Dedifferentiated amniotic fluid mesenchymal stem cell (primary cell): ENCODE measurements at regions not wholly inside any gene's neighbourhood (a gene's known extent, or its start where the extent isn't known, plus 50 kb on each side); places are given as distances from the start of the nearest gene placed in this dataset.
A peak's percentile ranks its signal among the peaks of the same experiment; 100 is the strongest.

ENCODE experiments used
- DNase-seq: peaks from one replicate; pipeline ENCODE4 v3.0.0-alpha.2; 2016; ENCODE audit errors: extremely low spot score

DNA sequence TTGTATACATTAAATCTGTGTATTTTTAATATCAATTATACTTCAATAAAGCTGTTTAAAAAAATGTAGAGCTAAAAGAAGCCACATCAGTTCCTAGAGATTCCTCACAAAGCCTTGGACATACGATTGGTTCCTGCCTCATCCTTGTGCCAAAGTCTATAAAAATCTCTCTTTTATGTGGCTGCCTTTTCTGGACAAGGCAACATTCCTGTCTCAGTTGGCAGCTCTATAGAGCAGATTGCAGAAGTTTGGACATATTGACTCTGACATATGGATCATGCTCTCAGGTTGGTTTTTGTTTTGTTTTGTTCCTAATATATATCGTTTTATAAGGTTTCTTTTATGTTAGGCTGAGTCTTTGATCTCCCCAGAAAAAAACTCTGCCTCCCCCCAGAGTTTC, 148.9 kb downstream of the MAFB start:
- no peak for DNase-seq

DNA sequence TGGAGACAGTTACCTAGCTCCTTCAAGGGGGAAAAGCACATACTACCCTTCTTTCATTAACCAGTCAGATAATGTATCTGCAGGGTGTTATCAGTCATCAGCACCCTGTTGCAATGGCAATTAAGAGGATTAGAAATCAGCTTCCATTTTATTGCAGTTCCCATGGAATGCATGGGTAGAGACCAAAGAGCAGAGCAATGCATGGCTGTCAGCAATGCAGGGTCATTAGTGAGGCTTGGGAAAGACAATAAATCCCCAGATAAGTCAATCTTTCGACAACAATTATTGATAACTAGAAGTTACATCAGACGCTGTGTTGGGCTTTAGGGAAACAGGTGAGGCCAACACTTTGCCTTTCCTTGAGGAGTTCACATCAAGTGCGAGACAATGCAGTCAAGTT, 150.9 kb downstream of the MAFB start:
- no peak for DNase-seq

DNA sequence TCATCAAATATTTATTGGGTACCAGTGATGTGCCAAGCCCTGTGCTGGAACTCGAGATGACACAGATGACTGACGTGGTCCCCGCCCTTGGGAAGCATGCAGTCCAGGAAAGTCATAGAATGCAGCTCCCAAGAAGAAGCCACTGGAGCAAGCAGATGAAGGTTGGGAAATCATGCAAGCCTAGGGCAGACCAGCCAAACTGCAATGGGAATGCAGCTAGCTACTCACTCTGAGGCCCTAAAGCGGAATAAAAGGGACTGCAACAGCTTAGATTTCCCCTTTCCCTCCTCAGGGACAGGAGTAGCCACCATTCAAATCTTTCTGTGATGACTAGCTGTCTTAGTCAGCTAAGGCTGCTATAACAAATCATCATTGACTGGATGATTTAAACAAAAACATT, 152.2 kb downstream of the MAFB start:
- no peak for DNase-seq

DNA sequence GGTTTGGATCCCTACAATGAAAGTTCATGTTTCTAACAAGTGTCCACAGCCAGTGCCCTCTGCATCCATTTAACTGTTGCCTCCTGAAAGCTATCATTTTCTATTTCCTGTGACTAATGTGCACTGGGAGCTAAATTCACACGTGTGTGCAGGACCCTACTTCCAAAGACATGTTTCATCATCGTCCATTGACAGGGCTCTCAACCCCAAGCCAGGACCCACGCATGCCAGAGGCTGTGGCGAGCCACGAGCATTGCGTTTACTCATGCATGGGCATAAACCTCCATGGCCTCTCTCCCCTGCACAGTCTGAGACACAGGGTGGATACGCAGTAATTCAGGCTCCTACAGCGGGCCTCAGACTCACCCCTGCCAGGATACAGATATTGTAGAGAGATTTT, 153.2 kb downstream of the MAFB start:
- no peak for DNase-seq

DNA sequence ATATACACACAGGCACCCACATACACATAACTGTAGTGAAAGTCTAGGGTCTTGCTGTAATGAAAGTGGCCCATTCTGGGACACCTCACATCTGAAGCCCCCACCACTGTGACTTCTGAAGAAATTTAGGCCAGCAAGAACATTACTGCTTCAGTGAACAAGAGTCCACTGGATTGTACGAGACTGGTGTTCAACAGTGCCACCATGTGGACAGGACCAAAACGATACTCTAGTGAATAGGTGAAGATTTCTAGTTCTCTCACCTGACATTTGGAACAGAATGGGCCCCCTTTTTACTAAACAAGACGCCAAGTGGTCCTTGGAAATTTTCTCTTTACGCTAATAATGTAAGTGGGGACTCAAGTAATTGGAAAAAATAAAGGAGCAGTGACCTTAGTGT, 156.9 kb downstream of the MAFB start:
- DNase-seq, result no peak

DNA sequence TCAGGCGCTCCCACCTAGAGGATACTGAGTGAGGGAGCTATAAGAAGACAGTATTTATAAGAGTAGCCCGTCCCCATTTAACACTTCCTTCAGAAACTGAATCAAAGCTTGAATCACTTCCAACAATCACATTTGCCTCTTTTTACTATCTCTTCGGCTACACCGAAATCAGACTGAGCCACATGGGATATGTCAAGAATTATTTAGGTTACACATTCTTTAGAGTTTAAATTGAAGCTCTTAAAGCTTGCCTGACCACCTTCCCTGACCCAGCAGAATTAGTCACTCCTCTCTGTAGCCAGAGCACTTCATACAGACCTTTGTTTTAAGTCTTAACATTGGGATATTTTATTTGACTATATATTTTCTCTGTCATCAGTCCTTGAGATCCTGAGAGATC, 163.7 kb downstream of the MAFB start:
- no peak for DNase-seq

DNA sequence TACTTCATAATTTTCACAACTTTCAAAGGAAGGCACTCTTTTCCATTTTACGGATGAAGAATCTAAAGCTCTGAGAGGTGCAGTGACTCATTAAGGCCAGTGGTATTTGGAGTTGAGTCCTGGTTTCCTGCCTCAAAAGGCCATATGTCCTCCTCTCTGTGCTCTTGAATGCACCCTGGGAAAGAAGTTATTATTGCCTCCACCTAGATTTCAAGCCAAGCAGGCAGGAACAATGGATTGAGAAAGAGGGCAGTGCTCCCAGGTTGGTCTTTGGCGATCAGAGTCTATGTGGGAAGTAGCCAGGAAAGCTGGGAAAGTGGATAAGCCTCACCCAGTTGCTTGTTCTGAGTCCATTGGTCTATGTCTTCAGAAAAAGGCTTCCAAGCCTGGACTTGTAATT, 165.0 kb downstream of the MAFB start:
- DNase-seq, result no peak

DNA sequence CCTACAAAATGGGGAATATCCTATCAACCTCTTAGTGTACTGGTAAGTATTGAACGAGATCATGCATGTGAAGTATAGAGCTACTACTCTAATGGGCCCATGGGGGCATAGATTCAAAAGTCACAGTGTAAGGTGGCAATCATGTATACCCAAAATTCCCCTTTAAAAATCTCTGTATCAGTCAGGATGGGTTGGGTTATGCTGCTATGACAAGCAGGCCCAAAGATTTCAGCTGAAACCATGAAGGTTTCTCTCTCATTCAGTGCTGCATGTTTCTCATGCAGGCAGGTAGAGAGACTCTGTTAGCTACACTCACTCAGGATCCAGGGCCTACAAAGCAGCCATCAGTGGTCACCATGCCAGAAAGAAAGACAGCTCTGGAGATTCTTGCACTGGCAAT, 166.6 kb downstream of the MAFB start:
- no peak for DNase-seq

DNA sequence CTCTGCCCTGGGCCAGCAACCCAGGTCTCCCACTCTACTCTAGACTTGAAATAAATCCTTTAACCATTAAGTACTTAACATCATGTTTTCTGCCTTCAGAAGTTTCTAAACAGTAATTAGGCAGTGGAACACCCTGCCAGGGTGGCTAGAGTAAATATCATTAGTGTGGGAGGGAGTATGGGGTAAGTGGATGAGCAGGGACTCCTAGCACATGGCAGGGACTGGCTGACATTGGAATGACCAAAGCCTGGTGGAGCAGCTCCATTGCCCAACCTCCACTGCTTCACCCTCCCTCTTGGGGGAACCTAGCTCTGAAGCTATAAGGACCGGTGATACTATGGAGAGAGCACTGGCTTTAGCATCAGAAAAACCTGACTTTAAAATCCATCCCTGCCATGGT, 167.1 kb downstream of the MAFB start:
- no peak for DNase-seq

DNA sequence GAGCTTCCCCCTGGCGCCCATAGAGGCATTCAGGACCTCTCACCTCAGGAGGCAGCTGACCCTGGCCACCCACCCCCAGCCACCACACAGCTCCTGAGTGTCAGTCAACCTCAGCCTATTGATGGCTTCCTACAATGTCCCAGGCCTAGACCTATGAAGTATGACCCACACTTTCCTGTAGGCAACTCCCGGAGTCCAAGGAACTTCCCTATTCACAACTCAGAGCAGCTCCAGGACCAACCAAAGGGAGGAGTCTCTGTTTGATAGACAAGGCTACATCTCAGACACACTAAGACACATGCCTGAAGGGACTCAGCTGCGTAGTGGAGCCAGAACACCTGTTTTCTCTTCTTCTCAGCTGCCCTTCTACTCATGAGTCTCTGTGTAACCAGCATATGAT, 169.1 kb downstream of the MAFB start:
- DNase-seq, result no peak

DNA sequence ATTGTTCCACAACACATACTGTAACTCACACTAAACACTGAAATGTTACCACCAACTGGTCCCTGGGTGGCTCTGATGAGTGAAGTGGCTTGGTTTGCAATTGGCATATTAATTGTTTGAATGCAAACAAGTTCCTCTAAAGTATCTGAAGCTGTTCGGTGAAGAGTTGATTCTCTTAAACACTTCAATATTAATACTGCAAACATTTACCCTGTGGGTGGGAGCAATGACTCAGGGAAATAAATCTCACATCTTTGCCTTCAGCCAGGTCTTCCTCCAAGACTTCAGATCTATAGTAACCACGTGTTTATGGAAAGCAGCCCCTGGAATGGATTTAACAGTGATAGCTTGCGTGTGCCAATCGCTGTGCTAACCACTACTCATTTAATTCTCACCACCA, 176.0 kb downstream of the MAFB start:
- no peak for DNase-seq

DNA sequence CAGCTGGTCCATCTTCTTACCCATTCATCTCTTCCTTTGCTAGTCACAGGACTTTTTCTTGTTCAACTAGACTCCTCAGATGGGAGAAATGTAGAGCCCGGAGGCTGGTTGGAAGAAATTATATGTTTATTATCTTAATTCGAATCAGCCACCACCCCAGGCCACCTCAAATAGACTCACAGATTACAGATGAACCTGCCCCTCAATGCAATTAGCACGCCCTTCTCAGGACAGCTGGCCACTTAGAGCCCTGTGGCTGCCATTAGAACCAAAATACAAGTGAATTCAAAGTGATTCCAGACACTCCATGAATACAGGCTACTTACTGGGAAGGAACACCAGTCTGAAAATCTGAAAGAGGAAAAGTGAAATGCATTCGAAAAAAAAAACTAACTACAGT, 176.4 kb downstream of the MAFB start:
- DNase-seq, result no peak

DNA sequence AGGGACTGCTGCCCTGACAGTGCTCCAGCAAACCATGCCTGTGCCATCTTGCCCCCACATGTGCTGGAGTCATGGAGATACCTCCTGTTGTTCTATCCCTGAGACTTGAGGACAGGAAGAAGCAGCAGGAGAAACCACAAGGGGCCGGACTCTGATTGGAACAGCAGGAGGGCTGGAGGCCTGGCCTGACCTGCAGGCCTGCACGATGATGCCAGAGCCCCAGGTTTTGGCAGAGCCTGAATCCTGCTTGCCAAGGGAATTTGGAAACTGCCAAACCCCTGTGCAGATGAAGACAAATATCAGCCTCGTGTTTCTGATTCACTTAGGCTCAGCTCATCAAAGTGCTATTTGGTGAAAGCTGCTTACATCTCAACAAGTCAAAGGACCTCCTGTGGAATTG, 177.6 kb downstream of the MAFB start:
- DNase-seq, result no peak

DNA sequence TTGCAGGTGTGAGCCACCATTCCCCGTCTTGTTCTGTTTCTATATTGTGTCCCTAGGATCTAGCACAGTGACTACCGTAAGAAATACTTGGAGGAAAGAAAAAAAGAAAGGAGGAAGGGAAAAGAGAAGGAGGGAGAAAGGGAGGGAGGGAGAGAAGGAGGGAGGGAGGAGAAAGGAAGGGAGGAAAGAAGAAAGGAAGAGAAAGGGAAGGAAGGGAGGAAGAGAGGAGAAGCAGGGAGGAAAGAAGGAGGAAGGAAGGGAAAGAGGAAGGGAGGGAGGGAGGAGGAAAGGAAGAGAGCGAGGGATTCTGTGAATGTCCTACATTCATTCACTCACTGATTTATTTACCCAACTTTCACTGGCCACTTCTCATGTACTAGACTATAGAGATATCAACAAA, 178.4 kb downstream of the MAFB start:
- no peak for DNase-seq

DNA sequence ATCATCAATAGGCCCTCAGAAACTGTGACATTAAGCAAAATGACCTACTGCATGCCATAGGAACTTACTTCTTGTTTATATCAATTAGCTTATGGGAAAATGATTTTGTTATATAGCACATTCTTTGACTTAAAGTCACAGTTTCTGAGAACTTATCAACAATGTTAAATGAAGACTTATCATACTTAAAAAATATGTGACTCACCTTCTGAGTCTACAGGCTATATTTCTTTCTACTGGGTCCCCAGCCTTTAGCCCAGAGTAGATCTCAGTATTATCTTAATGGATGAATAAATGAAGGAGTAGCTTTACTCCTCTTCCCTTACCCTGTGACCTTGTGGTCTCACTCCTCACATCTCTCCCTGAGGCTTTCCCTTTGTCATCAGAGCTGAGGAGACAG, 180.2 kb downstream of the MAFB start:
- no peak for DNase-seq

DNA sequence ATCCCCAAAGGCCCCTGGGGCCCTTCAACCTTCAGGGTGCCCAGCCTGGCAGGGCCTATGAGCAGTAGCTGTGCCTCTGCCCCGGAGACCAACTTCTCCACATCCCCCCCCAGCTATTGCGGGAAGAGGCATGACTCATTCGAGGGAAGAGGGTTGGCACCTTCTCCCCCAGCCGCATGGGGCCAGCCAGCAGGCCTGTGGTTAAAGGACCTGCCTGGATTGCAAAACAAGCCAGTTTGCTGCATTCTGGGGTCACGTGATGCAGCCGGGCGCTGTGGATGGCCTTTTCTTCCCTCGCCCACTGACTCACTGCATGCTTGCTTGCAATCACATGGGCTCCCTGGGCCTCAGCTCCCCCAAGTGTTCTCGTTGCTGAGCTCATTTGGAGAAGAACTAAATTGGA, 182.5 kb downstream of the MAFB start:
- DNase-seq, result peak; percentile 83

DNA sequence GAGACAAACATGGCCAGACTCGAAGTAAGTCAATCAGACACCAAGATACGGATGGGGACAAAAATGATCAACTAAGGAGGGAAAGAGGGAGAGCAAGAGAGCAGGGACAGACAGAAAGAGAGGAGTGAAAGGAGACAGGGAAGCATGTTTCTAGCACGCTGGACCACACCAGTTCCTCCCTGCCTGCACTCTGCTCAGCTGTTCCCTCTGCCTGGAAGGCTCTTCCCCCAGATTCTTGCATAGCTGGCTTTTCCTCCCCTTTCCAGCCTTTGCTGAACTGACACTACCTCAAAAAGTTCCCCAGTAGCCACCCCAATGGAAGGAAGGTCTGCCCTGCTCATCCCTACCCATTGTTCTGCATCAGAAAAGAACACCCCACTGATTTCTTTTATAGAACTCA, 185.9 kb downstream of the MAFB start:
- no peak for DNase-seq

DNA sequence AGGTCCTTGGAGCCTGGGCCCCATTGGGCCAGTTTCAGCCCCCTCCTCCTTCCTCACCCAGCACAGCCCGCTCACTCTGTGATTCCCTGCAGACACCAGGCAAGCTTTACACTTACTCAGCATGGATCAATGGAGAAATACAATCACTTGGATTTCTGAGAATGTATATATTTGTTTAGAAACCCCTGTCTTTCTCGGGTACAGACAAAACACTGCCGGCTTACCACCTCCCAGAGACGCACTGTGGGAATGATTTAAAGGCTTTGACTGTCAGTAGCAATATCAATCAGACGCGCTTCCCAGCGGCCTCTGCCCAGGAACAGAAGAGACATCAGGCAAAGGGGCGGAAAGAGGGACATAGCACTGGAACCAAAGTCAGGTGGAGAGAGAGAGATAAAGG, 186.5 kb downstream of the MAFB start:
- DNase-seq, result no peak

DNA sequence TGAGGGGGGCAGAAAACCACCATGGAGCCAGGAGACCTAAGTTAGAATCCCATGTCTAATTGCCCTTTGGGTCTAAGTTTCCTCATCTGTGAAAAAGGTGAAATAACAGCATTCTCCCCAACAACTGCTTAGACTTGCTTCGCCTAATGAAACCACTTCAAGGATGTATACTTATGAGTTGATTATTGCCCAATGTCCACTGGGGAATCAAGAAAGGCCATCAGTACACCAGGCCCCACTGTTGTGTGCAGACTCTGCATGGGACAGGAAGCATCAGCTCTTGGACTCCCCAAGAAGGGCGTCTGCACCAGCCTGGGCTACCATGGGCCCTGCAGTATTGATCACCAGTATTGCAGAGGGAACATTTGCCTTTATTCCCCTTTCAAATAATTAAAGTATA, 189.6 kb downstream of the MAFB start:
- DNase-seq, result no peak

DNA sequence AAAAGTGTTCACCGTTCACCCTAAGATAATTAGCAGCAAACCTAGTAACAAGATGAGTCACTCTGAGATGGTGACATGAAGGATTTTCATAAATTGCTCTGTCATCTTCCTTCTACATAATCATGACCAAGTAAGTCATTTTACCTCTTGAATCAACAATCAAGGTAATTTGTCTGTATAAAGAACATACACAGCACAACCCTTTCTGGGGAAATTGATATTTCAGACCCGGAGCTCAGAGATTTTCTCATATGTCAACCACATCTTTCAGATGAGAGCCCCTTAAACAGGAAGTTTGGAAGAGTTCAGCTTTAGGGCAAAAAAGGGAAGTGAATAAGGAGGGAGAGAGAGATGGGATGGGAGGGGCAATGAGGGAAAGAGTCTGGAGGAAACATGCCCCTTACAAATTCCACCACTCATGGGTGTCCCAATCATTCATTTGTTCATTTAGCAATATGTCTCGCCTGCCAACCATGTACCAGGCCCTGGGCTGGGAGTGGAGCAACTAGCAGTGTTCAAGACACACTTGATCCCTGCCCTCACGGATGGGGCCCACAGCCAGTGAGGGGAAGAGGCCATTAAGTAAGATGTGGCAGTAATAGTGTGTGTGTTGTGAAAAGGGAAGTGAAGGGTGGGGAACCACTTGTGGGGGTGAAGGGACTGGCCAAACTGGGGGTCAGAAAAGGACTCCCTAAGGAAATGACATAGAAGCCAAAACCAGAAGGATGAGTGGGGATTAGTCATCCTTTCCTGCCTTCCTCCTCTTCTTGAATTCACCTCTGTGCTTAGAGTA, 190.9 kb downstream of the MAFB start:
- no peak for DNase-seq

DNA sequence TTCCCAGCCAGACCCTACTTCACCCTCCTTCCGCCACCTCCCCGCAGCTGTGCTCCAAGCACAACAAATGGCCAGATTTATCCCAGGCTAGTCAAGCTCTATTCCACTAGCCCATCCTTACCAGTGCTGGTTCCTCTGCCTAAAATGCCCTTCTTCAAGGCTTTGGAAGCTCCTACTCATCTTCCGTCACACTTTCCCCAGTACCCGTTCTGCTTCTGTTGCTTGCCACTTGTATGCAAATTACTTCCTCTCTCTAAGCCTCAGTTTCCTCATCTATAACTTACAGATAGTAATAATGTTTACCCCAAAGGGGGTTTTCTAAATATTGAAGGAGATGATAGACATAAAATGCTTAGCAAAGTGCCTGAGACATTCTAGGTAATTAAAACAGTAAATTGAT, 193.1 kb downstream of the MAFB start:
- DNase-seq, result no peak

DNA sequence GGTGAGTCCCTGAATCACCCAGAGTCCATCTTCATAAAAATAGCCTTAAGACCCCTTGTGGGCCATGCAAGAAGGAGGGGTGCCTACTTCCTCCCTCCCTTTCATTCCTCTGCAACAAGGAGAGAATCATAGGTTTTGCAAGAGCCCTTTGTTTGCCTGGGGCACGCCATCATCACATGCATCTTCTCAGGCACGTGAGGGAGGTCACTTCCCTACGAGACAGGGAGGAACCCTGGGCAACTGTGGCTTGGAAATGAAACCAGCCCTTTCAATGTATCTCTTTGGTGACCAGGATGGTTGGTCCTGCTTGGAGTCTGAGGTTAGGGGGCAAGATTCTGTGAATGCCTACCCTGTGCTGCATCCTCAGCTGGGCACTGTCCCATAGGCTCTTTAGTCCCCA, 194.8 kb downstream of the MAFB start:
- no peak for DNase-seq

DNA sequence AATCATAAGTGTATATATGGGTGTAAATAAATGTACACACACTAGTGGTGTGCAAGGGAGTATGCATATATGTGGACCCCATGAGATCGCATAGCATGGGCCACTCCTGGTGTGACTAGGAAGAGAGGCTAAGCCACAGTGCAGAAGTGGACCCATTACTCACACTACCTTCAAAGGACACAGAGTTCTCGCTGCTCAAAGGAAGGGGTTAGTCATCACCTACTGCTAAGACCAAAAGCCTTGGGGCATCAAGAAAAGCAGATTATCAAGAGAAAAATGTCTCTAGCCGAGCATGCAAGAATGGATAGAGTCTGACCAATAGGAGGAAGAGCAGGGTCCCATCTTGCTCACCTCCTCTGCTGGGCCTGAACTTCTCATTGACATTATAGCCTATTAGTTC, 195.5 kb downstream of the MAFB start:
- no peak for DNase-seq

DNA sequence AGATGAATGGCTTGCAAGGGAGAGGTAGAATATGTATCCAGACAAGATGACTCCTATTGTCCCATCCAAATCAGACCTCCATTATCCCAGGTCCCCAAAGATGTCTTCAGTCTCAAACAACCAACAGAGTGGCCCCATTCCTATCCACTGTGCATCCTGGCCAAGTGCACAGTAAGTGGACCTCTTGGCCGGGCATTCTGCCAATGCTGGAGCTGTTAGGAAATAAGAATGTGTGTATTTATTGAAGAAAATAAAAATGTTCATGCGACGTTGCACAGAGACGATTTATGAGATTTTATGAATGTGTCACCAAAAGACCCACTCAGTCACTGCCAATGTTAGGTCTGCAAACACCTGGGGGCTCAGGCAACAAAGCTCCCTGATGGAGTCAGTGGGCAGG, 196.0 kb downstream of the MAFB start:
- DNase-seq, result no peak
